HG02798 (cell line): ENCODE measurements at regions not wholly inside any gene's neighbourhood (a gene's known extent, or its start where the extent isn't known, plus 50 kb on each side); places are given as distances from the start of the nearest gene placed in this dataset.
"Not testable (repeated sequence)": the region's sequence is repeated elsewhere in the genome, so short reads cannot be mapped to it uniquely, and the experiment has no call there.

ENCODE experiments used
- ATAC-seq: cut with Tn5 transposase; IDR thresholded peaks from one replicate; pipeline ENCODE4 v1.9.1; 2021; ENCODE audit warnings: mild to moderate bottlenecking; ENCODE audit not compliant: unreplicated experiment, poor library complexity

DNA sequence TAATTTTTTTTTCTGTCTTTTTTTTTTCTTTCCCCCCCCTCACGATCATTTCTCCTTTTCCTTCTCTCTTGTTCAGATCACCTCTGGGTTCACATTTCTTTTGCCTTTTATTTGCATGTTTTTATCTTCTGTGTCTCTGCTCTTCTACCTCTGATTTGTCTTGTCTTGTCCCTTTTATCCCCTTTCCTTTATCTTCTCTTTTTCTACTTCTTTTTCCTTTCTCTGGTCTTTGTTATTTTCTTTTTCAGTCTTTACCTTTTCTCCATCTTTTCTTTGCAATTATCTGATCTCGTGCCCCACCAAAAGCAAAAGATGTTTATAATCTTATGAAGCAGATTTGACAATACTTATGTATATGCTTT, 77.8 kb upstream of the RAP1B start:
- ATAC-seq: no peak

DNA sequence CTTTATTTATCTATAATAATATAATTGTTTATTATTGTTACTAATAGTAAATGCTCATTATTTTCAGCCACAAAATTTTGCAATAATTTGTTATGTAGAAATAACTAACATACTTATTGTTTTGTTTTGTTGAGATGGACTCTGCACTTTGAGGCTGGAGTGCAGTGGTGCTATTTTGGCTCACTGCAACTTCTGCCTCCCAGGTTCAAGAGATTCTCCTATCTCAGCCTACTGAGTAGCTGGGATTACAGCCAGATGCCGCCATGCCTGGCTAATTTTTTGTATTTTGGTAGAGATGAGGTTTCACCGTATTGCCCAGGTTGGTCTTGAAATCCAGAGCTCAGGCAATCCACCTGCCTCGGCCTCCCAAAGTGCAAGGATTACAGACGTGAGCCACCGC, 76.6 kb upstream of the RAP1B start:
- ATAC-seq: no peak

DNA sequence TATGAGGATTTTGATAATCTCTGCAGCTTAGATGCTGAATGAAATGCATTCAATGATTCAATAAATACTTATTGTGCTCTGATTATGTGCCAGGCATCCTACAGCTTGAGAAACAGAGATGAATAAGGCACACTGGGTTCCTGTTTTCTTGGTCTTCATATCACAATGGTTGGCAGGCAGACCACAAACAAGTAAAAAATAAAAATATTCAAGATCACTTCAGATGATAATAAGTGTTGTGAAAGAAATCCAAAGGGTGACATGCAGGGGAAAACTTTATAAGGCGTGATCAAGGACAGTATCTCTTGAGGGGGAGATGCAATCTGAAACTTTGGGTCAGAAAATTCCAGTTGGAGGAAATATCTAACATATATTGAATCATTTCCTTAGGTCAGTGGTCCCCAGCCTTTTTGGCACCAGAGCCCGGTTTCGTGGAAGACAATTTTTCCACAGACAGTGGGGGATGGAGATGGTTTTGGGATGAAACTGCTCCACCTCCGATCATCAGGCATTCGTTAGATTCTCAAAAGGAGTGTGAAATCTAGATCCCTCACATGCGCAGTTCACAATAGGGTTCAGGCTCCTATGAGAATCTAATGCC, 73.7 kb upstream of the RAP1B start:
- no peak for ATAC-seq

DNA sequence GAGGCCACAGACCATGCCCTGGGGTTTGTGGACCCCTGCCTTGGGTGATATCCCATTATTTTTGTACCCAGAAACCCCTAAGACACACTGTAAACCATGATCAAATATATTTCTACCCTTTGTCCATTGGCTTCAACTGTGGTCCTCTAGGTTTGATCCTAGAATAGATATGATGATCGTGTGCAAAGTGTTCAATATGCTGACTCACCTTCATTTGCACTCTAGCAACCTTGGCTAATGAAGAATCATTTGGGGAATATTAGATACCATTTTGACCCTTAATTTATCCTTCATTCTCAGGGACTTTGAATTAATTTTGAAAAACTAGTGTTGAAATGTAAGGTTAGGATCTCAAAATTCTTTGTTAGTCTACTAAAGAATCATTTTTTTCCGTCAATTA, 73.1 kb upstream of the RAP1B start:
- no peak for ATAC-seq

DNA sequence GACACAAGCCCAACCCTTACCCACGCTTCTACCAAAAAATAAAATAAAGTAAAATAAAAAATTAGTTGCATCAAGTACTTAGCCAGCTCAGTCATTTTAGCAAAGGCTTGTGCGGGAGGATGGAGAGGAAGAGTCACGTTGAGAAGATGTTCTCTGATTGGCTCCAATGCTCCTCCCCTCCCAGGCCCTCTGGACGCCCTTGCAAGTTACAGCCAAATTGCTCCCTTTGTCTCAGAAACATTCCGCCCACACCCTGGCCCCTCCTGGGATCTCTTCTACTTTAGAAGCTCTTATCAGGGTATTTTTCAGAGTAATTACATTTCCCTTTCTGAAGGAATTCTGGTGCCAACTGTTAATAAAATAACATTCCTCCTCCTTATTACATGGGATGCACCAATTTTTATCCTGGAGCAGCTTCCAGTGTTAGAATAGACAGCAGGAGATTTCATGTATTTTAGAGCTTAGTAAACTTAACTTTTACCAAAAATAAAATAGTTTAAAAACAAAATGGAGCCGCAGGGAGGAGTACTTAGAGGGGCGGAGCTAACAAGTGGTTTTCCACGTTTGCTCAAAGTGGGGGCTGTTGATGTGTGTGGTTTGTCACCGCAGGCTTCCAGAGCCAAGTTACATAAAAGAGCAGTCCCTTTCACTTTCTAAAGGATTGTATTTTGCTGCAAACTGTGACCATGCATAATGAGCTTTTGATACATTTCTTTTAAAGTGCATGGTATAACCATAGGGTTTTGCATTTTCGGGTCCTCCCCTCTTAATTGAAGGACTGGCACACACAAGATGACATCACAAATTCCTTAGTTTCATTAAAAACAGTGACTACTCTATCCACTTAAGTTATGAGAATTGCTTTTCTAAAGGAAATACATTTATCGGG, 71.7 kb upstream of the RAP1B start:
- no peak for ATAC-seq

DNA sequence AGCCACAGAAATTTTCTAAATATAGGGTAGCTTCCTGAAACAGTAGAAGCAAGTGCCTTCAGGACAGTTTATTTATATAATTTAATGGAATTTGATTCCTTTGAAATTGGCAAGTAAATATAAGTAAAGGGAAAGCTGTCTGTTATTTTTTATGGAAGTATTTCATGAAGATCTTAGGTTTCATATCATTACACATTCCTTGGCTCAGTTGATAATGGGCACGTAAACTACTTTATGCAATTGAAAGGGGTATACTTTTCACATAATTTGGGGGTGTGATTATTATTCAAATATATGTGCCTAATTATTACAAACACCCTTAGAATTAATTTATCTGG, 71.1 kb upstream of the RAP1B start:
- no peak for ATAC-seq

DNA sequence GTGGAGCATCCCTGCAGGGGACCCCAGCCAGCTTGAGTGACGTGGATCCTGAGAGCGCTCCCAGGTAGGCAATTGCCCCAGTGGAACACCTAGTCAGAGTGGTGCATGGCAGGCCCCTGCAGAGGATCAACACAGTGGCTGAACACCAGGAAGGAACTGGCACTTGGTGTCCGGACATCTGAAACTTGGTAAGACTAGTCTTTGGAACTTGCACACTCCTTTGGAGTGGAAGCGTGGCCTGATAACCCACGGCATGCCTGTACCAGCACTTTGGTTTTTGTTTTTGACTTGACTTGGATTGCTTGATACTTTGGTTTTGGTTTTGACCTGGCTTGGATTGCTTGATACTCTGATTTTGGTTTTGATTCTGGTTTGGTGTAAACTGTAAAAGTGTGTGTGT, 69.9 kb upstream of the RAP1B start:
- ATAC-seq: not testable (repeated sequence)

DNA sequence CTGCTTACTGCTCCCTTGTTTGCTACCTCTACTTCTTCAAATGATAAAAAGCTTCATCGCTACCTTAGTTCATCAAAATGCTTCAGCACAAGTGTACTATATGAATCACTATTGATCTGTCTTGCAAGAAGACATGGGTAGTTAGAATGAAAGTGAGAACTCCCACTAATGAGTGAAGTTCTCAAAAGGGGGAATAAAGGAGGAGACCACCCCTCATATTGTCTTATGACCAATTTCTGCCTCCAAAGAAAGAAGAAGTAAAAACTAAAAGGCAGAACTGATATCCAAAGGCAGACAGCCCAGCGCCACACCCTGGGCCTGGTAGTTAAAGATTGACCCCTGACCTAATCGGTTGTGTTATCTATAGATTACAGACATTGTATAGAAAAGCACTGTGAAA, 63.4 kb upstream of the RAP1B start:
- not testable (repeated sequence) for ATAC-seq

DNA sequence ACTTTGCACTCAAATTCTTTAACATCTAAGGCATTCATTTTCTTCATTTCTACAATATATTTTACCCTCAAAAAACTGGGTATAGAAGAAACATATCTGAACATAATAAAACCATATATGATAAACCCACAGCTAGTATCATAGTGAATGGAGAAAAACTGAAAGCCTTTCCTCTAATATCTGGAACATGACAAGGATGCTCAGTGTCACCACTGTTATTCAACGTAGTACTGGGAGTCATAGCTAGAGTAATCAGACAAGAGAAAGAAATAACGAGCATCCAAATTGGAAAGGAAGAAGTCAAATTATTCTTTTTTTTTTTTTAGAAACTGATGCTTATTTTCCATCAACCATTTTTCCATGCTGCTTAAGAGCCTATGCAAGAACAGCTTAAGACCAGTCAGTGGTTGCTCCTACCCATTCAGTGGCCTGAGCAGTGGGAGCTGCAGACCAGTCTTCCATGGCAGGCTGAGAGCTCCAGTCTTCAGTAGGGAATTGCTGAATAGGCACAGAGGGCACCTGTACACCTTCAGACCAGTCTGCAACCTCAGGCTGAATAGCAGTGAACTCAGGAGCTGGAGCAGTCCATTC, 58.0 kb upstream of the RAP1B start:
- ATAC-seq: not testable (repeated sequence)

DNA sequence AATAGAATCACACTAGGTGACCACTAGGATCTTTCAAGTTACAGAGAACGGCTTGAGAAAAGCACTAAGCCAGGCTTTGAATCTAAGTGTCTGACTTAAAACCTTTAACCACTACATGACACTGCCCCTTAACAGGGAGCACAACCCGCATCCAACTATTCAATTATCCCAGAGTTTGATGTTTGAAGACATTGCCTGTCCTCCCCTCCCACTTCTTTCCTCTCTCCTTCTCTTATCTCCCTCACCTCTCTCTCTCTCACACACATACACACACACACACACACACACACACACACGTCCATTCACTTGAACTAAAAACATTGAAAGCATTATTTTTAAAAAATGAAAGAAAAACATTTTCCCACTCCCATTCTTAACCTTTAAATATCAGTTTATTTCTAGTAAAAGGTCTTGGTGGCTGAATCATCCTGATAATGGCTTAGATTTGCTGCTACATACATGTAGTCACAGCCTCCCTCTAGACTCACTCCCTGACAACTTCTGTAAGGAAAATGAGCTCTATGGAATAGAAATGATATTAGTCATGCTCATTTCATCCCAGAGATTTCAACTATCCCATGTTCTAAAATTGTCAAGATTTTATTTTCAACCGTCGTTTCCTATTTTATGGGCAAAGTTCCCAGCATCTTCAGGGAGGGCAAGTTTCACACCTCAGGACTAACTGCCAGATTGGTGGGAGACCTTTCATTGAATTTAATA, 53.5 kb upstream of the RAP1B start:
- no peak for ATAC-seq

DNA sequence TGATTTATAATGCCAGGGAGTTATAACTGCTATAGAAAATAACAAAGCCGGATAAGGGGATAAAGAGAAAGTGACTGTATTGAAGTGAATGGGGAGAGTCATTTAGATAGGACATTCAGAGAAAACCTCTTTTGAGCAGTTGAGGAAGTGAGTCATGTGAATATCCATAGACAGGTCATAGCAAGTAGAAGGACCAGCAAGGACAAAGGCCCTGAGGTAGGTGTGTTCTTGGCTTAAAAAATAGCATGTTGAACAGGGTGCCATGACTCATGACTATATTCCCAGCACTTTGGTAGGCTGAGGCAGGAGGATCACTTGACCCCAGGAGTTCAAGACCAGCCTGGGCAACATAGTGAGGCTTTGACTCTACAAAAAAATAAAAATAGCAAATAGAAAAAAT, 51.5 kb upstream of the RAP1B start:
- no peak for ATAC-seq

DNA sequence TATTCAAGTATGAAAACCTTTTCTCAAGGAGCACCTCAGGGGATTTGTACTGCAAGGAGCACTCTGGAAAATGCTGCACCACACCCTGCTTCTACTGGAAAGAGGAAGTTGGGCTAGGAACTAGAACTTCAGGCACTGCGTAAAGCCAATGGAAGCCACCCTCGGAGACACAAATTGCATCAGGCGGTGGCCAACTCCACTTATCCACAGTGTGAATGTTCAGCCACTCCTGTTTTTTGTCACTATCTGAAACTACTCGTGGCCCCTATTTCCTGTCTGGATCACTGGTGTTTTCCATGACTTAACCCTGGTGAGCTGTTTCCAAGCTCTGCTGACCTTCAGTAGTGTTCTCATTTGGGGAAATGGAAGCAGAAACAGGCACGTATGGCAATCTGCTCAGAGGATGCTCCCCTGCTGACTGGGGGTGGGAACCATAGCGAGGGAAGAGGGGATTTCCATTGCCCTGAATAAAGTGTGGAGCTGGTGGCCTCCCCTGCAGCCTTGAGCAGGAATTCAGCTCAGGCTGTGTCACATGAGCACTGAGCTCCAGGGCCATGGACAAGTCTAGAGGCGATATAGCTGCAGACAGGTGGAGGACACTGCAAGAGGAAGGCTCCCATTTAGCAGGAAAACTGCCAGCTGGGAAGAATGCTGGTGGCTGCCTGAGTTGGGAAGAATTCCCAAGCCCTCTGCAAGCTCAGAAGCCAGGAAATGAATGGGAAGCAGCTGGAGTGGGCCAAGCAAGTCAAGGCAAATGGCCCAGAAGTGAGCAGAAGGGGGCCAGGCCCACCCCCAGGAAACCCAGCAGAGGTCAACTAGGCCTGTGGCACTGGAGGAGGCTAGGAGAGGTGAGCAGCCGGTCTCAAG, 50.5 kb upstream of the RAP1B start:
- ATAC-seq: no peak

DNA sequence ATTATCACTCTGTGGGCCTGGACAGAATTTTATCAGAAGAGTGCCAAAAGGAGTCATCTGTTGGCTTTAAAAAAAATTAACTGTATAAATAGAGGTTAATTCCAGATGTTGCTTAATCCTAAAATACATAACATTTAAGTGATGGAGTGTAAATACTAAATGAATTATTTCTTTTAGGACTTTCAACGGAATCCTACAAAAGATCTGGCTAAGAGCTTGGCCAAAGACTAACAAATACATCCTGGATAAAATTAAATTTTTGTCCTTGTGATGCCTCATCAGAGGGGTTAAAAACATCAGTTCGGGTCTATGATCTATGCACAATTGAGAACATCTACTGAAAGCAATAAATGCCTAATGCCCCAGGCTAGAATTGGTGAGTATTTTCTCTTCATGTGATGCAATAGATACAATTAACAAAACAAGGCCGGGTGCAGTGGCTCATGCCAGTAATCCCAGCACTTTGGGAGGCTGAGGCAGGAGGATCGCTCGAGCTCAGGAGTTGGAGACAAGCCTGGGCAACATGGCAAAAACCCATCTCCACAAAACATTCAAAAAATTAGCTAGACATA, 49.8 kb upstream of the RAP1B start:
- no peak for ATAC-seq
